Activated CD8-positive, alpha-beta memory T cell treated with anti-CD3 and anti-CD28 coated beads, Interleukin-2, amount 50 U/mL, for 24 hours (primary cell): ENCODE measurements at regions not wholly inside any gene's neighbourhood (a gene's known extent, or its start where the extent isn't known, plus 50 kb on each side); places are given as distances from the start of the nearest gene placed in this dataset.

Experiments used
- DNase-seq: peaks from one replicate; pipeline ENCODE4 v3.0.0-alpha.2; 2020; ENCODE audit errors: extremely low read depth

GRCh38 chr10:43781480-43782361, 133.0 kb upstream of the ZNF32 start:
- DNase-seq, result peak; percentile 14

- no peak for DNase-seq
These were observed 129.9 kb upstream of the ZNF32 start for GRCh38 chr10:43778571-43778970.

GRCh38 chr10:43775384-43775783, 126.7 kb upstream of the ZNF32 start:
- no peak for DNase-seq

- DNase-seq, result no peak
These were observed 125.6 kb upstream of the ZNF32 start for GRCh38 chr10:43774234-43774769.

GRCh38 chr10:43773736-43774135, 125.1 kb upstream of the ZNF32 start:
- no peak for DNase-seq

GRCh38 chr10:43772171-43772570, 123.5 kb upstream of the ZNF32 start:
- DNase-seq, result no peak

GRCh38 chr10:43771675-43772074, 123.0 kb upstream of the ZNF32 start:
- DNase-seq, result no peak

GRCh38 chr10:43765516-43765915, 116.8 kb upstream of the ZNF32 start:
- DNase-seq, result no peak

GRCh38 chr10:43763846-43764245, 115.2 kb upstream of the ZNF32 start:
- no peak for DNase-seq

GRCh38 chr10:43760514-43760913, 111.8 kb upstream of the ZNF32 start:
- DNase-seq, result no peak

- DNase-seq, result no peak
These were observed 110.5 kb upstream of the ZNF32 start for GRCh38 chr10:43759216-43759615.

GRCh38 chr10:43756341-43756740, 107.7 kb upstream of the ZNF32 start:
- no peak for DNase-seq

GRCh38 chr10:43754569-43755260, 106.0 kb upstream of the ZNF32 start:
- DNase-seq, result no peak

- no peak for DNase-seq
These were observed 104.8 kb upstream of the ZNF32 start for GRCh38 chr10:43753397-43754061.

GRCh38 chr10:43752682-43753081, 104.0 kb upstream of the ZNF32 start:
- no peak for DNase-seq

- no peak for DNase-seq
These were observed 103.0 kb upstream of the ZNF32 start for GRCh38 chr10:43751646-43752045.

- DNase-seq, result no peak
These were observed 101.4 kb upstream of the ZNF32 start for GRCh38 chr10:43749940-43750552.

- DNase-seq, result no peak
These were observed 100.5 kb upstream of the ZNF32 start for GRCh38 chr10:43749145-43749576.

- DNase-seq, result no peak
These were observed 99.9 kb upstream of the ZNF32 start for GRCh38 chr10:43748560-43748959.

- DNase-seq, result no peak
These were observed 98.2 kb upstream of the ZNF32 start for GRCh38 chr10:43746906-43747305.

- no peak for DNase-seq
These were observed 90.5 kb upstream of the ZNF32 start for GRCh38 chr10:43739161-43739560.

GRCh38 chr10:43737003-43737402, 88.3 kb upstream of the ZNF32 start:
- no peak for DNase-seq
